RPMI7951 (cell line): ENCODE measurements at regions not wholly inside any gene's neighbourhood (a gene's known extent, or its start where the extent isn't known, plus 50 kb on each side); places are given as distances from the start of the nearest gene placed in this dataset.

ENCODE experiments used
- DNase-seq: peaks from one replicate; pipeline ENCODE4 v3.0.0-alpha.2; 2012; ENCODE audit warnings: low read depth

DNA sequence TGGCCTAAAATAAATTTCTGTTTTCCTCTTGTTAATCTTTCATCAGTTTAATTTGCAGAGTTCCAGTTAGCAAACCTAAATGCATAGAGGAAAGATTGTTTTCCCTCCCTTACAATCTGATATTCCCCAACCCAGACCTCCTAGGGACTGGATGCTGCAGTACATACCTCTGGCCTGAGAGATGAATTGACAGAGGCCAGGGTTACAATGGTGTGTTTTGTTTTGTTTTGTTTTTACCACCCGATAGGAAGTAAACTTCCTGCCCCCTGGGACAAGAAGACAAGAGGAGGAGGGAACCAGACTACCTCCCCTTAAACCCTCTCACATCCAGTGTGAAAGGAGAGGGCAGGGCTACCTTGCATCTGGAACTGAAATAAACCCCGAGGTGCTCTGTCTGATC lies 319.0 kb downstream of the LRFN2 start:
- no peak for DNase-seq

DNA sequence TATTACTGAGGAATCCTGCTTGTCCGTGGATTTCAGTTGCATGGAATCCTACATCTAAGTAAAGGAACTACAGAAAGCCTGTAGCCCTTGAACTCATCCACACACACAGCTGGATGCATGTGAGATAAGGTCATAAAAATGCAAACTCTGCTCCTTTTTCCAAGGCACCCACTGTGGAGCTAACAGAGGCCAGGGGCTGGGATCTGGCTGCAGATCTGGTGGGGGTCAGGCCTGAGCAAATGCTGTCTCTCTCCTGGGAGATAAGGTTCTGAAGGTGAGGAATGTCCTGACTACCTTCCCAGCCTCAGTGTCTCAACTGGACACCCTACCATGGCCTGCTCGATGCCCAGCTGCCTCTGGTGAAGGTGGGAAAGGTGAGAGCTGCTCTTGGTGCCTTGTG lies 321.5 kb downstream of the LRFN2 start:
- no peak for DNase-seq

DNA sequence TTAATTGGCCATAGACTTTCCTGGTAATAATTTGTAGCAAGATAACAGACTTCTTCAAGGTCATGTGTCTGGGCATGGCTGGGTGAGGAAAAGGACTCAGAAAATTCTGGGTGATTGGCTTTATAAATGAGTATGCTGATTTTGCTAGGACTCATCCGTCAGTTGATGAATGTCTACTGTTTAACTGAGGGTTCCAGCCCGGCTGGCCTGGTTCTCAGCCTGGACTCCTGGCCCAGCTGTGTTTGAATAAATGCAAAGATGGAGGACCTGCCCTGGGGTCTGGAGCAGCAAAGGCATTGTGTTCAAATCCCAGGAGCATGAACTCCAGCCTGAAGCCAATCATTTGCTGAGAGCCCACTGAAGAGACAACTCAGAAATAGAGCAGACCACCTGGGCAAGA lies 323.2 kb downstream of the LRFN2 start:
- no peak for DNase-seq

DNA sequence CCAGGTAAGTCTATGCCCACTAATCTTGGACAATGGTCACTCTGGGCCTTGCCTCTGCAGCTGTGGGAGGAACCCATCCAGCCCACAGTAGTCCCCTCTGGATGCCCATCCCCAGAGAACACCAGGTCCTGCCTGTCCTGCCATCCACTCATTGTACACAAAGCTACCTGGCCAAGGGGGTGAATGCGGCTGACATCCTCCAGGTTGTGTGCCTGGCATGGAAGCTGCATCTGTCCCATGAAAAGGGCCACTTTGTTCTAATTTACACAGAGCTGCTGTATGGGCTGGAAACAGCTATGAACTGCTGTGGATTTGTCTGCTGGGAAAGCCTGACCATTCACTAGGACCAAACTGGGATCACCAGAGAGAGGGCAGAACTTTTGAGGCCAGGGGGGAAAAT lies 324.8 kb downstream of the LRFN2 start:
- no peak for DNase-seq

DNA sequence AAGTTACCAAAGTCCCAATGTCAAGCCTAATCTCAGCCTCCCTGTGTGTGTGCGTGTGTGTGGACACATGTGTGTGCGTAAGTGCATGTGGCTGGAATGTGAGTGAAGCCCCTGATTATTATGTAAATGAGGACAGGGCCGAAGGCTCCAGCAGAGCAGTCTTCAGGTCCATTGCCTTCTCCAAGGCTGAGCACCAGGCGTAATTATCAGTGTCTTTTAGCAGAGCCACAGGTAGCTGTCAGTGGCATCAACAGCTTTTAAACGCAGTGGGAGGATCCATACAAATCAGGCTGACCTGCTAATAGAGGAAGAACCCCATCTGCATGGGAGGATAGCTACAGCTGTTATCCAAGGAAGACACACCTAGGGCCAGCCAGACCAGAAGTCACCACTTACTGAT lies 324.3 kb upstream of the MOCS1 start:
- no peak for DNase-seq

DNA sequence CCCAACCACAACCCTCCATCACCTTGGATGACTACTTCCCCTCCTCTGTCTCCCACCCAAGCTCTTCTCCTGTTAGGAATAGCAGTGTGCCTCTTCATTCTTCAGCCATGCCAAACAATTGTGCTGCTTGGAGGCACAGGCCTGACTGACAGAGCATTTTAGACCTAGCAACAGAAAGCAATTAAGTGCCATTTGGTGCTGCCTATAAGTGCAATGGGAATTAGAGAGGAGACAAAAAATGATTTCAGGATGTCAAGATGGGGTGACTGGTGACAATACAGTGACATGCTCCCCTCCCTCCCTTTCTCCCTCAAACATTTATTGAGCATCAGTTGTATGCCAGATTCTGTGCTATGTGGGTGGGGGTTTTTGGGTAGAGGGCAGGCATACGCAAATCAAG lies 322.6 kb upstream of the MOCS1 start:
- DNase-seq, result no peak

DNA sequence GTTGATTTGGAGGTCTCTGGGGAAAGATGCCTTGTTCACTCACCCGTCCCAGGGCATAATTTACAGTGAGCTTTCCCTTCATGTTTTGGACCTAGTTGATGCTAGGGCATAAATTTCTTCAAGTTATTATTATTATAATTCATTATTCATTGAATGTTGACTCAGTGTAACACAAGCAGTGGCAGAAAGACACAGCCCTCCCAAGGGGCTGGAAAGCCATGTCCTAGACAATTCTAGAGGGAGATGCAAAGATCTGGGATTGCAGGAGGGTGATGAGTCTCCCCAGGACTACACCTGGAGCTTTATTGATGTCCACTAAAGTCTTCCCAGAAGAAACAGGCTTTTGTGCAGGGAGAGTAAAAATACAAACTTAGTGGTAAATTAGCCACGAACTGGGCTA lies 322.0 kb upstream of the MOCS1 start:
- DNase-seq, result no peak

DNA sequence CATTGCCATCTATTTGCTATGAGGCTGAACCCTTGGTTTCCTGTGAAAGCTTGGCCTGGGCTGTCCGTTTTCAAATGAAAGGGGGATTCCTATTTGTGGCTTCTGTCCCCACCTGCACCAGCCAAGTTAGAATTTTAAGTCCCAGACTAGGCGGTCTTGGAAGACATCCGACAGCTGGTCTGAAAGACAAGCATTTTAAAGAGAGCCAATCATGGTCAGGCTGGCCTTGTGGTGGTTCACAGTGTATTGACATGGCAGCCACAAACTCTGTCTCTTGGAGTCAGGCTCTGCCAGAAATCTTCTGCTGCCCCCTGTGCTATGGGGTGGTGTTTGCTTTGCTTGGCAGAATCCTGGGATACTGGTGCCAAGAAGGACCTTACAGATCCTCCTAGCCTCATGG lies 319.2 kb upstream of the MOCS1 start:
- no peak for DNase-seq

DNA sequence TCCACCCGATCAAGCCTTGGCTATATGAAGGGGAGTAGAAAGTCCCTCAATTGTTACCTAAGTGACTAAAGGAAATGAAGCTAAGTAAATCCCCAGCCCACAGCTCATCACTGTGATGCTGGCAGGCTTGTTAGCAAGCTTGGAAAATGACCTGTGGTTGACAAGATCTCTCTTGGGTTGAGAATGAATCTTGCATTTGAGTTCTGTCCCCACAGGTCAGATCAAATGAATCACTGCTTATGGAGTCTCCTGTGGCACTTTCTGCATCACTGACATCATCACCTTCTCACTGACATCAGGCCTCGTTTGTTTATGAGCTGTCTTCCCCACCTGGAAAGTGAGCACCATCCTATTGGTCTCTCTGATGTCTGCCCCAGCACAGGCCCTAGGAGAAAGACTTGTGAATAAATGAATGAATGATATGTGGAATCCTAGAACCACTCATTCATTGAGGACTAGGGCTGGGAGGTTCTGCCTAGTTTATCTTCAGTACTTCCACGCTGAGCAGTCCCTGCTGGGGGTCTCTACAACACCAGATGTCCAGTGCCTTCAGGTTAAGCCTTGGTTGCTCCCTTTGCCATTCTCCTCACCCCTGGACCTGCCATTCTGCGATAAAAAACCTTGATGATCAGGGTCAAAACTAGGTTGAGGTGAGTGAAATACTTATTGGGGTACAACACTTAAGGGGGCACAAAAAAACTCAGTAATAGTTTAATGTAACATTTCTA lies 318.4 kb upstream of the MOCS1 start:
- no peak for DNase-seq

DNA sequence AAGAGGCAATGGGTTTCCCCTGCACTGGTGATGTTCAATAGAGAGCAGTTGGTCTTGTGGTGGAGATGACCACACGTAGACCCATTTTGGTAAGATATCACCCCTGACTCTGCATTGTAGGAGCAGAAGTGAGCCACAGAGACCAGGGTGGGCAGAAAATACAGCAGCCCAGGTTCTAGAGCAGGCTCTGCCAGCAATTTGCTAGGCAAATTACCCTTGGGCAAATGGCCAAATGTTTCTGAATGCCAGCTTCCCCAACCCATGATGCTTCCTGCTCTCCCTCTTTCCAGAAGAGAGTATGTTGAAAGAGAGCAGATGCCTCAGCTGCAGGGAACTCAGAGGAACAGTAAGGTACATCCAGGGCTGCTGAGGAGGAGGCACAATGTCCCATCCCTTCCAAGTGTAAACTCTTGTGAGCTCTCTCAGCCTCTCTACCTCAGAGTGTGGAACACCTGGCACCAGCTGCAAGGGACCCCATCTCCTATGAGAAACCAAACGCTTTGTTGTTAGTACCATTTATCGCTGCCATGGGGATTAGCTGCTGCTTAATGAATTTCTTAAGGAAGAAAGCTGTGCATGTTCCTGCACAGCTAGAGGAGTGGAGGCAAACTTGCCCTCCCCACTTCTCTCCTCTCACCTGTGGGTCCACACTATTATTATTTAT lies 317.5 kb upstream of the MOCS1 start:
- DNase-seq, result no peak

DNA sequence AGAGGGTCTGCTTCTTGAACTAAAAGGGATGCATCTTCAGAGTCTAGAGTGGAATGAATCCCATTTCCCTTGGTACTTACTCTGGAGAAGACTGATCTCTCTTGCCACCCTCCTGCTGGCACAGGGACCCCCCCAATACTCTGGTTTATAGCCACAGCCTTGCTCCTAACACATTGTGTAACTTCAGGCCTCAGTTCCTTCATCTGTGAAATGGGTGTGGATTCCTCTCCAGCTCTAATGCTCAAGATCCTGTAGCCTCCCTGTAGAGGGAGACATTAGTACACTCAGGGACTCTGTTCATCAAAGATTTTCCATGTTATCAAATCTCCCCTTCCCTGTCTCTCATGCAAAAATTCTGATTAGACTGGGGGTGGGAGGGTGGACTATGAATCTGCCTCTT lies 315.7 kb upstream of the MOCS1 start:
- DNase-seq, result no peak

DNA sequence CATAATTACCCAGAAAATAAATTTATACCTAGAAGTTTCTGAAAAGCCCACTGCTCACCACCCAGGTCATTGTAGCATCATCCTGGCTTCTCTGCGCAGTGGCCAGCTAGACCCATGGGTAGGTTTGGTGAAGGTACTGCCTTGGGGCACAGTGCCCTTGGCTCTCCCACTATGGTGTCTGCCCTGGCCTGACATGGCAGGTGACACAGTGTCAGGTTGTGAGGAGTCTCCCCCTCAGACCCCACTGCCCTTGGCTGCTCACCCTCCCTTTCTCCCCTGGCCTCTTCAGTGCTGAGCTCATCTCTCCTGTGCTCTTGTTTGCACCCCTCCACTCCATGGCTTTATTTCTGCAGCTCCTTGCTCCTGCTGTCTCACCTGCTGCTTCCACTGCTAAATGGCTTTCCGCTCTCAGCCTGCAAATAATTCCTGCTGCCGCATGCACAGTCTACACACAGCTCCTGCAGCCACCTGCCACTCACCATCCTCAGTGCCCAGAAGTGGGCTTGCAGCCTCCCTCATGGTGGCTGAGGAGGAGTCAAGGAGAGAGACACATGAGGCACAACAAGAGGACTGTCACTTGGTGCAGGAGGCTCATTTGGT lies 313.4 kb upstream of the MOCS1 start:
- DNase-seq, result no peak

DNA sequence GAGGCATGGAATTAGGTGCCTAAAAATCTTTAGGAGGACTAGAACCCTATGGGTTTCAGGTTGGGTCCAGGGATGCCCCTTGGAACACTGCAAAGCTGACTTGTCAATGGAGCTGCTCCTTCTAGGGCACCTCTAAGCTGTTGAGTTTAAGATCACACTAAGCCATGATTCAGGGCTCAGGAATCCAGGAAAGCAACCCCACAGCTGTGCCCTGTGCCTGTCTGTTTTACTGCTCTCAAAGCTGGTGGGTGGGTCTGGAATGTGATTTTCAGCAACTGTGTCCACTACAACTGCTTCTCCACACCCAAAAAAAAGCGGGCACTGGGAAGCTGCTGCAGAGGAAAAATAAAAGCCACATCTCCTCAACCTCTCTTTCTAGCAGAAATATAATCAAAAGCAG lies 310.4 kb upstream of the MOCS1 start:
- no peak for DNase-seq

DNA sequence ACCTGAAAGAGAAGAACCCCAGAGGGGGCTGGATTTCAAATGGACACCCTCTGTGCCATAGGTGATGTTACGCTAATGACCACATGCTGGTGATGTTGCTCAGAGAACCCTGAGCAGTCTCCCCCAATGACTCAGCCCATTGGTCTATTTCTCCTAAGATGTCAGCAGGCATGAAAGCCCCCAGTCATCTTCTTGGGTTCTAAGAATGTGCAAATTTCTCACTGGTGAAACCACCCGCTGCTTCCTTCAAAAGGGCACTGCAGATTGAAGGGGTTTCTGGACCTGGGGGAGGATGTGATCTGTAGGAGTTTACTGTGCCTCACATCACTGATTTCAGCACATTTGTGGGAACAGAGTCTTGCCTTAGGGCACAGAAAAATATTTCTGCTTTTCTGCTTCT lies 298.4 kb upstream of the MOCS1 start:
- no peak for DNase-seq

DNA sequence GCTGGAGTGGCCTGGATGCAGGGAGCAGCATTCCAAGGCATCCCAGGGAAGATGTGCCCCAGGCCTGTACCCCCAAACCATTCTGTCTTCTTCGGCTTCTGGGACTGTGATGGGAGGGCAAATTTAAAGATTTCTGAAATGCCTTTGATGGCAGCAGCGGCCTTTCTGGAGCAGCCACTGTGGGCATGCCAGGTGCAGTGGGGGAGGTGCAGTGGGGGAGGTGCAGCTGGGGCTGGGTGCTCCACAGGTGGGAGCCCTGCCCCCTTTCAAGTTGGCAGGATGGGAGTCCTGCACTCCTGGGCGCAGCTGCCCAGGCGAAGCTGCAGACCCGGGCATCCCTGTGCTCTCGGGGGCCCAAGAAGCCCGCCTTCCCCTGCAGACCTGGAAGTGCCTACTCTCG lies 293.5 kb upstream of the MOCS1 start:
- no peak for DNase-seq

DNA sequence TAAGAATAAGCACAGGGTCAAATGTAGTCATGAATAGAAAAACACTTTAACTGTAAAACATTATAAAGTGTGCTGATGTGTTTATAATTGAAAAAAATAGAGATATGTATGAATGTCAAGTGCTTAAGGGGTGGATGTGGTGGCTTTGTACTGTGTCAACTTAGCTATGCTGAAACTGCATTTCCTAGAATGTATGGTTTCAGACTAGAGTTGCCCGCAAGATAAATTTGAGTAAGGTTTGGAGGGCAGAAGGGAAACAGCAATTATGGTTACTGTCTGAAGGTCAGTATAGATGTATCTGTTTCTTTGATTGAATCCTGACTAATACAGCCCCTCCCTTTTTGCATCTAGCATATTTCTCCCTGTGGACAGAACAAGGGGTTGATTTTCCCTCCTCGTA lies 288.1 kb upstream of the MOCS1 start:
- no peak for DNase-seq

DNA sequence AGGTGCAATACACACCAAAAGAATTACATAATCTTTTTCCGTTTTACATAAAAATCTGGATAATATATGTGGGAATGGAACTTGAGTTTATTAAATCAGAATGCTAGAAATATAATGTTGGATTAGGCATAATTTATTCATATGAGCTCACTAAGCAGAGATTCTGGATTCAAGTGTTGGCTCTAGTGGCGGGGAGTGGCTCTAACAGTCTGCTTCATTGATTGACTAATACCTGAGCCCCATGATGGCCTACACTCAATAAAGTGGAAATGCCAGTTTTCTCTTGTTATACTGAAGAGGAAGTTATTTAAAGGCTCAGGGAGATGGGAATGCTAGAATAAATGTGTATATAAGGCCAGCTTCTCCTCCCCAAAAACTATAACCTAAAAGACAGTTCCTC lies 285.5 kb upstream of the MOCS1 start:
- DNase-seq, result no peak

DNA sequence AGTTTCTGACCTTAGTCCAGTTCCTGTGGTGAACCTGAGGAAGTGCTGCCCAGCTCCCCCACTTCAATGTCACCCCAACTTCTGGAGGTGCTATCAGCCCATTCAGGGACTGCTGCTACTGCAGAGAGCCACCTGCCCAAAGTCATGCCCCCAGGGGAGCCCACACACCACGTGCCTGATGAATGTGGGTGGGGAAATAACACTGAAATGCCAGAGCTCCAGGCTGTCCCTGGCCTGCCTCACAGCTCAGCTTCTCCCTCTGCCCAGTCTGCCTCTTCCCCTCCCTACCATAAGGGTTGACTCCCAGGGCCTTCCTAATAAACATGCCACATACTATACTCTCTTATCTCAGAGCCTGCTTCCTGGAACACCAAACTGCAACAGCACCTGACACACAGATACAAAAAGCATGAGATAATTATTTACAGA lies 276.4 kb upstream of the MOCS1 start:
- no peak for DNase-seq

DNA sequence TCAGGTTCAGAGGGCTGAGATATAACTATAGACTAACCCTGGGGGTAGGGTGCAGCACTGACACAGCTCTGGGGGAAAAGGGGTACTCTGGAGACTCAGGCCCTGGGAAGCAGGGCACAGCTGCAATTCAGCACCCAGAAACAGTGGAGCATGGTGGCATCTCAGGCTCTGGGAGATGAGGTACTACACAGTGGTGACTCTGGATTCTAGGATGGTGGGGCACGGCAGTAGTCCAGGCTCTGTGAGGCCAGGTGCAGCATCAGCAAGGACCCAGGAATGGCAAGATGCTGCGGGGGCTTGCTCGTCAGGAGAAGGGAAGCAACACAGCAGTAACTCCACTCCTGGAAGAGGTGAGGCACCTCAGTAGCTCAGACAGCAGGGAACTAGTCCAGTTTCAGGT lies 271.5 kb upstream of the MOCS1 start:
- no peak for DNase-seq

DNA sequence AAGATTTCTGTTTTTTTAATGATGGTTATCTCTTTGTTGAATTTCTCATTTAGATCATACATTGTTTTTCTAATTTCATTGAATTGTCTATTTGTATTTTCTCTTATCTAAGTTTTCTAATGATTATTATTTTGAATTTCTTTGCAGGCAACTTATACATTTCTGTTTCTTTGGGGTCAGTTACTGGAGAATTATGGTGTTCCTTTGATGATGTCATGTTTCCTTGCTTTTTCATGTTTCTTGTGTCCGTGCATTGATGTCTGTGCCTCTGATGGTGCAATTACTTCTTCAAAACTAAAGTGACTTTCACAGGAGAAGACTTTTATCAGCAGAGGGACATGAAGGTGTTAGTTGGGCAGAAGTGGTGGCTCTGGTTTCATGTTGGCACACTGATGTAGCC lies 270.7 kb upstream of the MOCS1 start:
- no peak for DNase-seq

DNA sequence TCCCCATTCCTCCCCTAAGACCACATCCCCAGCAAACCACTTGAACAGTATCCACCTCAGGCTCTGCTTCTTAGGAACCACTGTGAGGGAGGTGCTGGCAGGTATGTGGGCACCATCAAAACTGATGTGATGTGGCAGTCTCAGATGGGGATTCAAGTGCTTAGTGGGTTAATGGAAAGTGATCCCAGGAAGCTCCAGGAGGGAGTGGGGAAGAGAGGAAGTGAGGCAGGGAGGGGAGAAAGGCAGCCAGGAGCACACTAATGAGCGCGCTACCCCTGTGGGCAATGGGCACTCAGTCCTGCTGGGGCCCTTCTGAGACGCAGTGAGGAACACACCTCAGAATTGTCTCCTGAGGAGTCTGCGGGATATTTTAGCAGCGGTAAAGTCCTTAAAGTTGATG lies 263.1 kb upstream of the MOCS1 start:
- DNase-seq, result no peak

DNA sequence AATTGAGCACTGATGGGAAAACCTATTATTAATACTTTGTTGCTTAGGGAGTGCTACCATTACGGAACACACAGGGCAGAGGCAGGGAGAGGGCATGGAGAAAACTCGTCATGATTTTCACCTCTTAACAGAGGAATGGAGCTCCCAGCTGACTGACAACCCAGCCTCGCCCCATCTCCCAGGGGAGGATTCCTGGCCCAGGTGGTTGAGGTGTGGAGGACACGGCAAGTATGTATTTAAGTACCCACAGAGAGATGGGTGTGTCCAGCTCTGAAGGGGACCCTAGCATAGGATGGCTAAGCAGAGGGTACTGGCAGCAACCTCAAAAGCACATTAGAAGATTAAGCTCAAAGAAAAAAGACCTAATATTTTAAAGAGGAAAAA lies 261.9 kb upstream of the MOCS1 start:
- no peak for DNase-seq

DNA sequence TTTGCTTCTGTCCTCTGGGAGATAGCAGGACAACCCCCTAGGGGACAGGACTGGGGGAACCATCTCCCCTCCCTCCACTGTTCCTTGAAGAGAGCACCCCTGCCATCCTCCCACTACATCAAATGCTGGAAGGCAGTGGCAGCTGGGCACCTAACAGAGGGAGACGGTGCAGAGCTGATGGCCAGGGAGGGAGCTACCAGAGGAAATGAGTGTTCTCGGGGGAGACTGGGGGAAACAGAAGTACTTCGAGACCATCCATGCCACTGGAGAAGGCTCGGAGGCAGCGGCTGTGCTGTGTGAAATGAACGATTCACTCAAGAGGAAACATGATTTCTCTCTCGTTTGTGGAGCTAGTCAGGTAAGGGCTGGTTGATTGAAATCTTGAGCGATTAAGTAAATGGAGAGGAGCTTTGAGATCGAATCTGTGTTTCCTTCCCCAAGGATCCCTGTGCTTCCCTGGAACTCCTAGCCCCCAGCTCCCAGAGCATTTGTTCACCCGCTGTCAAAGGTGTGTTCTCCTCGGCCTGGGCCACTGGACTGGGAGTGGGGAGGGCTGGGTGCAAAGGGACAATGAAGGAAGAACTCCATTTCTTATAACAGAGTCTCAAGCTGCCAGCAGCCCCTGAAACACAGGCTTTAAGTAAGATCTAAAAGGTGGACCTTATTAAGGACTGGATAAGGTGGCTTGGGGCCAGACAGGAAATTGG lies 261.3 kb upstream of the MOCS1 start:
- DNase-seq, result no peak
